ENCODE measurements at regions not wholly inside any gene's neighbourhood (a gene's known extent, or its start where the extent isn't known, plus 50 kb on each side); places are given as distances from the start of the nearest gene placed in this dataset.

GRCh38 chr1:29697391-29697780 is 461.1 kb downstream of the PTPRU start:
- TF ChIP-seq CBX3 (IDR thresholded peaks at IDR 0.05; ENCODE audit: low read depth) = no peak
- TF ChIP-seq YY1 (IDR thresholded peaks at IDR 0.05; ENCODE audit: extremely low read depth, insufficient replicate concordance, low read depth, low read length) = no peak
- TF ChIP-seq POLR2AphosphoS5 (IDR thresholded peaks at IDR 0.05; ENCODE audit: low read depth, low read length) = no peak
- TF ChIP-seq JUND (IDR thresholded peaks at IDR 0.05) = no peak
- TF ChIP-seq ZFX (IDR thresholded peaks at IDR 0.05) = no peak
- no peak overlapping the region for H3K9ac ChIP-seq (ENCODE audit: low read length)
- H3K9me3 ChIP-seq (ENCODE audit: control insufficient read depth in 1 of 2, insufficient read depth in 1 of 2, low read depth in 1 of 2, low read length in 2 of 2) = no peaks in the 10 kb centered on the region
- CTCF ChIA-PET = interaction anchor here (0.5 kb wide), 1 partner anchor 317 kb away, joined by 3 read pairs; no protein-coding TSS in a partner anchor
- H3K9me2 ChIP-seq (ENCODE audit: insufficient read depth) = no peaks in the 10 kb centered on the region
- no TSS peak for BruUV-seq (replicated peaks)
- H3K79me2 ChIP-seq (ENCODE audit: insufficient read depth, low read length) = no peaks in the 10 kb centered on the region
- no peak for ATAC-seq
- RAD21 ChIA-PET (ENCODE audit: low non-redundant PET in 1 of 2, low total read pairs in 2 of 2, uncharacterized antibody in 2 of 2, unreplicated experiment in 2 of 2) = interaction anchor here in 1 of 2 experiments (1.5 kb wide), 1 partner anchor 9 kb away, joined by 3 read pairs; no protein-coding TSS in a partner anchor
- POLR2A ChIA-PET = interaction anchor here (1.2 kb wide), 1 partner anchor 17 kb away, joined by 3 read pairs; no protein-coding TSS in a partner anchor
- H3K36me3 ChIP-seq (ENCODE audit: control insufficient read depth in 1 of 2, insufficient read depth in 2 of 2, low read length in 2 of 2) = no peaks in the 10 kb centered on the region
- H3K4me1 ChIP-seq (ENCODE audit: control insufficient read depth in 1 of 2, insufficient read depth in 2 of 2, low read length in 2 of 2) = peaks cover 3 to 9% of the 10 kb centered on the region in 2 experiments; a peak in 2 of 4 replicates
- intact Hi-C loops (cut with micrococcal nuclease) = no loop called here
- no peaks in the 10 kb centered on the region for H4K20me1 ChIP-seq (ENCODE audit: insufficient read depth)
- H3K27ac ChIP-seq (ENCODE audit: low read depth, low read length) = no peak overlapping the region
- H2AFZ ChIP-seq (ENCODE audit: low read depth, low read length, poor library complexity, severe bottlenecking) = no peak overlapping the region
- no peak for DNase-seq (ENCODE audit: low read depth, low spot score)
- peaks cover 24% of the 10 kb centered on the region for H3K27me3 ChIP-seq (ENCODE audit: insufficient read depth, low read length)
- no peak overlapping the region for H3K4me2 ChIP-seq (ENCODE audit: low read length)
- H3K4me3 ChIP-seq (replicated peaks in 1 of 2; ENCODE audit: low read depth in 1 of 2, low read length in 2 of 2) = no peak overlapping the region

DNA sequence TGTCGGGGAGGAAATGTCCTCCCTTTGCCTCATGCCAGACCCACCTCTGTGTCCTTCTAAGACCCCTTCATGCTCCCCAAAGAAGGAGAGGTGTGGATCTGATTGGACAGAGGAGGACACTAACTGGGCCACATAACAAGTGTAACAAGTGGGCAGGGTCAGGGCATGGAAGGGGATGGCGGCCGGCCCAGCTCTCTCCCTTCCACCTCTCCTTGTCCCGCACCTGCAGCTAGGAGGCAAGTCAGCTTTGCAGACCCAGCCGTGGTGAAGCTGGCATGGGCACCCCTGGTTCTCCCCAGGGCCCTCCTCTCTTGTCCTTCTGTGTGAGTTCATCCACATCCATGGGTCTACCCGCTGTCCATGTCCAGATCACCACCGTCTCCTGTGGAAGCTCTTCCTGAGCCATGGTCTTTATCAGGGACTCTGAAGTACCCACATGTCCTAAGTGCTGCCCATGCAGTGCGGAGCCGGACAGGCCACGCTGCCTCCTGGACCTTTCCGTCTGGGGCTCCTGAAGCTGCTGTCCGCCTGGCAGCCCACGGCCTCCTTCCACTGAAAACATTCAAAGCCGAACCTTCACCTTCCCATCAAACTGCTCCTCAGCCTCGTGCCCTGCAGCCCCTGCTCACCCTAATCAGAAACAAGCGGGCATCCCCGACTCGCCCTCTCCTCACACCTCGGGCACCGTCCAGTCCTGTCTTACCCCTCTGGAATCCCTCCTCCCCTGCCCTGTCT is 460.5 kb downstream of the PTPRU start:
- no peaks in the 10 kb centered on the region for H3K9me2 ChIP-seq (ENCODE audit: insufficient read depth)
- peaks cover 26% of the 10 kb centered on the region for H3K27me3 ChIP-seq (ENCODE audit: insufficient read depth, low read length)
- ChIA-PET CTCF (interaction anchor here (0.5 kb wide), 1 partner anchor 316 kb away, joined by 3 read pairs; no protein-coding TSS in a partner anchor), POLR2A (interaction anchor here (1.2 kb wide), 1 partner anchor 18 kb away, joined by 3 read pairs; no protein-coding TSS in a partner anchor), RAD21 (ENCODE audit: low non-redundant PET in 1 of 2, low total read pairs in 2 of 2, uncharacterized antibody in 2 of 2, unreplicated experiment in 2 of 2) (interaction anchor here in 1 of 2 experiments (1.5 kb wide), 1 partner anchor 8 kb away, joined by 3 read pairs; no protein-coding TSS in a partner anchor)
- no TSS peak for BruUV-seq (replicated peaks)
- no peak overlapping the region for H3K27ac ChIP-seq (ENCODE audit: low read depth, low read length)
- no peak for DNase-seq (ENCODE audit: low read depth, low spot score)
- no peak for ATAC-seq
- H3K4me2 ChIP-seq (ENCODE audit: low read length) = no peak overlapping the region
- no peak overlapping the region for H3K4me3 ChIP-seq (replicated peaks in 1 of 2; ENCODE audit: low read depth in 1 of 2, low read length in 2 of 2)
- intact Hi-C loops (cut with micrococcal nuclease) = no loop called here
- peaks cover 3 to 9% of the 10 kb centered on the region in 2 experiments; a peak in 2 of 4 replicates for H3K4me1 ChIP-seq (ENCODE audit: control insufficient read depth in 1 of 2, insufficient read depth in 2 of 2, low read length in 2 of 2)
- no peaks in the 10 kb centered on the region for H3K79me2 ChIP-seq (ENCODE audit: insufficient read depth, low read length)
- H3K9me3 ChIP-seq (ENCODE audit: control insufficient read depth in 1 of 2, insufficient read depth in 1 of 2, low read depth in 1 of 2, low read length in 2 of 2) = no peaks in the 10 kb centered on the region
- no peaks in the 10 kb centered on the region for H4K20me1 ChIP-seq (ENCODE audit: insufficient read depth)
- H3K9ac ChIP-seq (ENCODE audit: low read length) = no peak overlapping the region
- TF ChIP-seq RAD21 (IDR thresholded peaks at IDR 0.05; ENCODE audit: low read depth) (no peak), CEBPB (IDR thresholded peaks at IDR 0.05; ENCODE audit: low read depth) (no peak), EGR1 (IDR thresholded peaks at IDR 0.05; ENCODE audit: low read depth) (no peak), ZFX (IDR thresholded peaks at IDR 0.05) (no peak), CBX3 (IDR thresholded peaks at IDR 0.05; ENCODE audit: low read depth) (no peak), POLR2AphosphoS5 (IDR thresholded peaks at IDR 0.05; ENCODE audit: low read depth, low read length) (no peak), SP1 (IDR thresholded peaks at IDR 0.05; ENCODE audit: low read depth) (no peak), EZH2 (IDR thresholded peaks at IDR 0.05) (no peak), SIN3A (IDR thresholded peaks at IDR 0.05; ENCODE audit: low read depth) (no peak), POLR2A (IDR thresholded peaks at IDR 0.05; ENCODE audit: borderline replicate concordance, extremely low read depth, insufficient read depth, insufficient read length) (no peak), ELF1 (IDR thresholded peaks at IDR 0.05; ENCODE audit: borderline replicate concordance, low read depth) (no peak), EZH2phosphoT487 (IDR thresholded peaks at IDR 0.05; ENCODE audit: borderline replicate concordance) (no peak)
- TF ChIP-seq, protein P1, sequence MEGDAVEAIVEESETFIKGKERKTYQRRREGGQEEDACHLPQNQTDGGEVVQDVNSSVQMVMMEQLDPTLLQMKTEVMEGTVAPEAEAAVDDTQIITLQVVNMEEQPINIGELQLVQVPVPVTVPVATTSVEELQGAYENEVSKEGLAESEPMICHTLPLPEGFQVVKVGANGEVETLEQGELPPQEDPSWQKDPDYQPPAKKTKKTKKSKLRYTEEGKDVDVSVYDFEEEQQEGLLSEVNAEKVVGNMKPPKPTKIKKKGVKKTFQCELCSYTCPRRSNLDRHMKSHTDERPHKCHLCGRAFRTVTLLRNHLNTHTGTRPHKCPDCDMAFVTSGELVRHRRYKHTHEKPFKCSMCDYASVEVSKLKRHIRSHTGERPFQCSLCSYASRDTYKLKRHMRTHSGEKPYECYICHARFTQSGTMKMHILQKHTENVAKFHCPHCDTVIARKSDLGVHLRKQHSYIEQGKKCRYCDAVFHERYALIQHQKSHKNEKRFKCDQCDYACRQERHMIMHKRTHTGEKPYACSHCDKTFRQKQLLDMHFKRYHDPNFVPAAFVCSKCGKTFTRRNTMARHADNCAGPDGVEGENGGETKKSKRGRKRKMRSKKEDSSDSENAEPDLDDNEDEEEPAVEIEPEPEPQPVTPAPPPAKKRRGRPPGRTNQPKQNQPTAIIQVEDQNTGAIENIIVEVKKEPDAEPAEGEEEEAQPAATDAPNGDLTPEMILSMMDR (IDR thresholded peaks at IDR 0.05 in 2 of 3, conservative IDR thresholded peaks at IDR 0.05 in 1 of 3; ENCODE audit: borderline replicate concordance in 1 of 3, insufficient read depth in 1 of 3, low read depth in 2 of 3, low read length in 2 of 3) = no peak
- TF ChIP-seq, protein P2, sequence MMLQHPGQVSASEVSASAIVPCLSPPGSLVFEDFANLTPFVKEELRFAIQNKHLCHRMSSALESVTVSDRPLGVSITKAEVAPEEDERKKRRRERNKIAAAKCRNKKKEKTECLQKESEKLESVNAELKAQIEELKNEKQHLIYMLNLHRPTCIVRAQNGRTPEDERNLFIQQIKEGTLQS (IDR thresholded peaks at IDR 0.05) = no peak
- H3K36me3 ChIP-seq (ENCODE audit: control insufficient read depth in 1 of 2, insufficient read depth in 2 of 2, low read length in 2 of 2) = no peaks in the 10 kb centered on the region
- no peak overlapping the region for H2AFZ ChIP-seq (ENCODE audit: low read depth, low read length, poor library complexity, severe bottlenecking)

Data from HCT116 (cell line).